HG03139 (cell line): ENCODE measurements at regions not wholly inside any gene's neighbourhood (a gene's known extent, or its start where the extent isn't known, plus 50 kb on each side); places are given as distances from the start of the nearest gene placed in this dataset.
"Not testable (repeated sequence)": the region's sequence is repeated elsewhere in the genome, so short reads cannot be mapped to it uniquely, and the experiment has no call there.

Source experiments
- ATAC-seq: cut with Tn5 transposase; IDR thresholded peaks from one replicate; pipeline ENCODE4 v1.9.1; 2021; ENCODE audit not compliant: unreplicated experiment

- no peak for ATAC-seq
Measured at GRCh38 chr1:201637282-201638079, 98.6 kb downstream of the NAV1 start.

DNA sequence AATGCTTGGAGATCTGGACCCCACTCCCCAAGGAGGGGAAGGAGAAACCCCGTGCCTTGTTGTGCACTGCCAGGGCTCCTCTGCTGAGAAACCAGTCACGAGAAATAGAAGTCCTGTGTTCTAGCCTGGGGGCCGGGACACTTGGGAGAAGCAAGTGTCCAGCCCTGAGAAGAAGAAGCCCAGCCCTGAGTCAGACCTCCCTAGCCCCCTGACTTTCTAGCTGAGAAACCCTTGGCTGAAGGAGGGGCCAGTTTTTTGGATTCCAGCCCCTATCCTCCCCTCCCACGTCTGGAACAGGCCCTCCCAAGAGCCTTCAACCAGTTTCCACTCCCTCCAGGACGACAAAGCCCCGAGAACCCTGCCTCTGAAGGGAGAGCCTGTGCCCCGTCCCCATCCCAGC, 100.5 kb downstream of the NAV1 start:
- ATAC-seq: no peak

DNA sequence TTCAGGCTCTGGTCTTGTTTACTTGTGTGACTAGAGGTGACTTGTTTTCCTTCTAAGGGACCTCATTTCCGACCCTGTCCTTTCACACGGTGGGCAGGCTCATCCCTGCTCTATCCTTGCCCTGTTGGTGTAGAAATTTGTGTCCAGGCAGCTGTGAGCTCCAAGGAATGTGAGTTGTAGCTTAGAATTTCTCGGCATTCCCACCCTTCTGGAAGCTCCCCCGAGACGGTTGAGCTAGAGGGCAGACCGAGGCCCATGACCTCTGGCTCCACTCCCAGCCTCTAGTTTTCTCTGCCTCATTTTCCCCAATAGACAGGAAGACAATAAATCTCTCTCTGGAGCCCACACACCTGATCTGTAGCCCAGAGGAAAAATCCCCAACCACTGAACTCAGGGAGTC, 100.9 kb downstream of the NAV1 start:
- ATAC-seq: no peak

DNA sequence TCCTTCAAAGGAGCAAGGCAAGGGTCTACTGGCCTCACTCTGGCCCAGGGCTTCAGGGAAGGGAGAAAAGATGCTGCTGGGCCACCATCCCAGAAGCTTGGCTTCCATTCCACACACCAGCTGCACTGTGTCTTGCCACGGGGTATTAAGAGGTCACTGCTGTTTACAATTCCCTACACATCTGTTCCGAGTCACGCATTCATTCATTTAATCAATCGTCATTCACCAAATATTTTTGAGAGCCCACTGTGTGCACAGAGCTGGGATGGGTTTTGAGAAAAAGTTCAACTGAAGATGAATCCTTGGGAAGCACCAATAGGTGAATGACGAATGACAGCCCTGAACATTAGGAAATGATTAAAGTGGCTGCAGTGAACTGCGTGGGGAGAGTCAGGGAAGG, 101.7 kb downstream of the NAV1 start:
- ATAC-seq: no peak

- ATAC-seq: no peak
Measured at GRCh38 chr1:201641524-201642253, 102.8 kb downstream of the NAV1 start.

GRCh38 chr1:201643835-201644104, 104.8 kb downstream of the NAV1 start:
- ATAC-seq: no peak

GRCh38 chr1:201644197-201644596, 105.3 kb downstream of the NAV1 start:
- ATAC-seq: no peak

DNA sequence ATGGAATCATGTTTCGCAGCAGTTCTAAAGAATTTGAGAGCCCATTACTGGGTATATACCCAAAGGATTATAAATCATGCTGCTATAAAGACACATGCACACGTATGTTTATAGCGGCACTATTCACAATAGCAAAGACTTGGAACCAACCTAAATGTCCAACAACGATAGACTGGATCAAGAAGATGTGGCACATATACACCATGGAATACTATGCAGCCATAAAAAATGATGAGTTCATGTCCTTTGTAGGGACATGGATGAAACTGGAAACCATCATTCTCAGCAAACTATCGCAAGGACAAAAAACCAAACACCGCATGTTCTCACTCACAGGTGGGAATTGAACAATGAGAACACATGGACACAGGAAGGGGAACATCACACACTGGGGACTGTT, 106.1 kb downstream of the NAV1 start:
- not testable (repeated sequence) for ATAC-seq

GRCh38 chr1:201645956-201646355, 107.0 kb downstream of the NAV1 start:
- ATAC-seq: no peak

GRCh38 chr1:201646411-201647022, 107.6 kb downstream of the NAV1 start:
- ATAC-seq: no peak

DNA sequence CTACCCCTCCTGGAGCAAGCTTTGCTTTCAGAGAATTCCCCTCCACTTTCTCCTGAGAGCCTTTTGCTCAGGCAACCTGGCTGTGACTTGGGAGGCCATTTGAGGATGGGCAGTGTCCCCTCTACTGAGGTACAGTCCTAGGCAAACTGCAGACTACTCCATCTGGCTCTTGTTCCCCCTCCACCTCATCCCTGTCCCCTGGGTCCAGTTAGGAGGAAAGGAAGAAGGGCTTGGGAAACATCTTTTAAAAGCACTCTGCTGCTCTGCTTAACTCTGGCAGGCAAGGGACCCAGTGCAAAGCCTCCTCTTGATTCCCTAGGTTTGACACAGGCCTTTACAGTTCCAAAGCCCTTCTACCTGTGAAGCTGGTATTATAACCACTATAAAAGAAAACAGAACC, 108.2 kb downstream of the NAV1 start:
- ATAC-seq: no peak

DNA sequence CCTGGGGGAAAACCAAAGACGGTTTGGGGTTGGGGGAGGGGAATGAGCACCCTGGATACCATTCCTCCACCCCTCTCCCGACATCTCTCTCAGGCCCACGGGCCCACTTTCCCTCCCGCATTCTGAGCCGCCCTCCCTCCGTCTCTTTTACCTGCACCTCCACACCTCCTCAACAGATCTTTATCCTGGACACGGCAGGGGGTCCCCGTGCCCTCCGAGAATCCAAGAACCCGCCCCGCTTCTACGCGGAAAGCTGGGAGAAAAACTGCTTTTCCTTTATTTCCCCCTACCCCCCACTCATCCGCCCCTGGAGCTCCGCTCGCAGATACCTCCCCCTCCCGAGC, 108.8 kb downstream of the NAV1 start:
- no peak for ATAC-seq

GRCh38 chr1:201648066-201648906, 109.4 kb downstream of the NAV1 start:
- ATAC-seq: no peak

- no peak for ATAC-seq
Measured at GRCh38 chr1:201648907-201649721, 110.2 kb downstream of the NAV1 start.

DNA sequence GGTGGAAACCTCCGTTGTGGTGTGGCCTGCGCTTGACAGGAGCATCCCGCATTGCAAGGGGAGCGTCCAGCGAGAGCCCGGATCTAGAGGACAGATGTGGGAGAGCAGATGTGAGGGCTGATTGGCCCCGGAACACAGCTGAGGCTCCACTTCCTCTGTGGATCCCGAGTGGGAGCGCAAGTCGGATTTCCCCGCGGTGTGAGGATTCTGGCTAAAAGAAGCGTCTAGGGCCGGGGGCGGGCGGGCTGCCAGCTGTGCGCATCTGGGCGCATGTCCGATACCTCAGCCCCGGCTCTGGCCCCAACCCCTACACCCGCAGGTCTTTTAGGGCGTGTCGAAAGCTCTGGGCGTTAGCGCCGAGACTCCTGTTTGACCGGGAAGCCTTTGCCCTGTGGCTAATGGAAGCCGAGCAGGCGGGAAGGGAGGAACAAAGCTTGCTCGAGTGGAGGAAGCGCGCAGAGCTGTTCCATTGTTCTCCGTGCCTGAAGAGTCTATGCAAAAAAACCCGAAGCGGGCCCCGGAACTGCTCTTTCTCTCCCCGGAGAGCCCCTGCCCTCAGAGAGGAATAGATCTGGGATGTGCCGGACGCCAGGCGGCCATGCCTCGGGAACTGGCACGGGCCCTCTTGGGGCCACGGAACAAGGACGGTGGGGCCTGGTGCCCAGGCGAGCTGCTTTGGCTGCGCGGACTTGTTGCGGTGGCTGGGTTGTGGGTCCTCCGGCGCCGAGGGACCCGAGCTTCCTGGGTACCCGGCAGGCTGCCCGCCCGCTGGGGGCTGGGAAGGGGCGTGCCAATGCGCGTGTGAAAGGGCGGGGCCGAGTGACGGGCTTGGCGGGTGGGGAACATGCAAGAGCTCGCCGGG, 111.1 kb downstream of the NAV1 start:
- ATAC-seq: no peak

DNA sequence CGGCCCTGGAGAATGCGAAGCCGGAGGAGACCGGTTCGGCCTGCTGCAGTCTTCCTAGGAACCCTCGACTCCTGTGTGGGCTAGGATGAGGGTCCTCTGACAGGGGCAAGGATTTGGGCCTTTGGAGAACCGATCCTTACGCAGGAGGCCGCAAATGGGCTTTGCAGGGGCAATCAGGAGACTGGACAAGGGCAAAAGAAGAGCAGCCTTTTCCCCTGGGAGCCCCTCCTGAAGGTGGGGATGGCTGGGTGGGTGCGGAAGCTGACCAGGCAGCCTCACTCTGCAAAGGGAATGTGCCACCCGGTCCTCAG, 111.7 kb downstream of the NAV1 start:
- ATAC-seq: no peak

DNA sequence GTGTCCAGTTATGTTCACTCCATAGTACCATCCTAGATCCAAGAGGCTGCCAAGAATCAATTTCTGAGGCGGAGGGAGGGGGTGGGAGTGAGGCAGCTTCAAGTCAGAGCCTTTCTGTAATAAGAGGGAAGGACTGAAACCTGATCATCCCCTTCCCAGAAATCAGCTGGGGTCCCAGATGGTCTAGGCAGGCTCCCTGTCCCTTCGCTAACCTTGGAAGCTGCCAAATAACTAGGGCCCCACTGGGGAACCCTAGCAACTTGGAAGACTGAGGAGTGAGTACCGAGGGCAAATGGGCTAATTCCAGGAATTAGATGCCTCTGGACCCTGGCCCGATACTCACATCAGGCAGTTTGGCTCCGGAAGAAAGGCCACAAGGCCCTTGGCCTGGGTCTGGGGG, 113.3 kb downstream of the NAV1 start:
- no peak for ATAC-seq

- no peak for ATAC-seq
Measured at GRCh38 chr1:201653233-201653632, 114.3 kb downstream of the NAV1 start.

- no peak for ATAC-seq
Measured at GRCh38 chr1:201653883-201654282, 115.0 kb downstream of the NAV1 start.

GRCh38 chr1:201655243-201655642, 116.3 kb downstream of the NAV1 start:
- no peak for ATAC-seq
